ENCODE measurements at regions not wholly inside any gene's neighbourhood (a gene's known extent, or its start where the extent isn't known, plus 50 kb on each side); places are given as distances from the start of the nearest gene placed in this dataset.
"Not testable (repeated sequence)": the region's sequence is repeated elsewhere in the genome, so short reads cannot be mapped to it uniquely, and the experiment has no call there.

DNA sequence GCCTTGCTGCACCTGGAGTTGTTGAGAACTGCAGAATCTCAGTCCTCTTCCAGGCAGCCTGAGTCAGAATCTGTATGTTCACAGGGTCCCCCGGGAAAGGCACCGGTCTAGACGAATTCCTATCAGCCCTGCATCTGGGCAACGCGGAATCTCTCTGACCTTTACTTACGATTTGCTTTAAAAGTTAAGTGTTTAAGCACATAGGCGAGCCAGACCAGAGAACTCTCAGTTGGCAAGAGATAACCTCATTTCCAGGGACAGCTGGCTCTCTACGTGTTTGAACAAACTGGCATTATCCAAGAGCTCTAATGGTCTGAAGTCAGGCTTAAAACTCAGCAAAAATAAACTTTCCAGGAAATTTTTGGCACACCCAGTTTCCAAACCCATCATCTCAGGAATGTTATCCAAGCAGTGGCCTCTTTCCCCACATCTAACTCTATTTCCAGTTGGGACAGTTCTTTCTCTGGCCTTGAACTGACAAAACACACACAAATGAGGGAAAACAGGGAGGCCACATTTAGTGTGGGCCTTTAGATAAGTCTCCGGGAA lies 53.4 kb downstream of the HES1 start:
- DNase-seq (ENCODE audit: low read depth in 2 of 2), result no peak

DNA sequence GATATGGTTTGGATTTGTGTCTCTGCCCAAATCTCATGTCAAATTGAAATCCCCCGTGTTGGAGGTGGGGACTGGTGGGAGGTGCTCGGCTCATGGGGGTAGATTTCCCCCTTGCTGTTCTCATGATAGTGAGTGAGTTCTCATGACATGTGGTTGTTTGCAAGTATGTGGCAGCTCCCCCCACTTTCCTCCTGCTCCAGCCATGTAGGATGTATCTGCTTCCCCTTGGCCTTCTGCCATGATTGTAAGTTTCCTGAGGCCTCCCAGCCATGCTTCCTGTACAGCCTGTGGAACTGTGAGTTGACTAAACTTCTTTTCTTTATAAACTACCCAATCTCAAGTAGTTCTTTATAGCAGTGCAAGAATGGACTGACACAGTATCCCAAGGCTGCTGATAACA lies 55.9 kb downstream of the HES1 start:
- DNase-seq (ENCODE audit: low read depth in 2 of 2), result not testable (repeated sequence)

DNA sequence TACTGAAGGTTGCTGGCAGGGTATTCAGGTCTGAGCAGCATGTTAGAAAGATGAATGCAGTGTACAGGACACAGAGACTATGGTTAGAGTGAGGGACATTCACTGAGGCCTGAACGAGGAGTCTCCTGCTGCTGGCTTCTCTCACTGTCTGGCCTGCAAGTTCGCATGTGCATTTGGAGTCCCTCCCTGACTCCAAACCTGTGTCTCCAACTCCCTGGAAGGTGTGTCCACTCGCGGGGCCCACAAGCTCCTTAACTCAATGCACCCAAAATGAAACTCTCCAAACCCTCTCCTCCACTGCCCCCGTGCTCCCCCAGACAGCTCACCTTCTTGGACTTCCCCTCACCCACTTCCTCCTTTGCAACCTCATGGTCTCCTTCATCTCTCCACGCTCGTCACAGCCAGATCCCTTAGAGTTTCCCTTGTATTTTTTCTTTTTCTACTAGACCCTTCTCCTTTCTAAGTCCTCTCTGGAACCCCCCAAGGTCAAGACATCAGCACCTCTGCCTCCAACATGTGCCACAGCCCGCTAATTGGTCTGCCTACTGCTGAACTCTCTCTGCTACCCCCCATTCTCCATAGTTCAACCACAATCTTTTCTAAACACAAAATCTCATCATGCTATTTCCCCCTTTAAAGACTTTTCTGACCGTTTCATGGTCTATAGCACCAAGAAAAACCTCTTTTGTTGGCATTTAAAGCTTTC lies 58.3 kb downstream of the HES1 start:
- DNase-seq (ENCODE audit: low read depth in 2 of 2), result no peak

DNA sequence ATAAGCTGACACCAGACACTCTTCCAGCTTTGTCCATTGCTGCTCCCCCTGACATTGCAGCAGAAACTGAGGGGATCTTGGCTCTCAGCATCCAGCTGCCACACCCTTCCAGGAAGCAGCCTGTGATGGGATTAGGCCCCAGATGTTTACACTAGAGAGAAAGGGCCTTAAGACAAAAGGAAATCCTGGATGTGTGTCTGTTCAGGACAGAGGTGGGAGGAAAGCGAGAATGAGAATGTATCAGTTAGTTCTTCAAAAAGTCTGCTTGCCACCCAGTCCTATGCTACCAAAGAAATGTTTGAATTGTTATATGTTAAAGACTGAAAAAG lies 58.8 kb downstream of the HES1 start:
- DNase-seq (ENCODE audit: low read depth in 2 of 2), result no peak

DNA sequence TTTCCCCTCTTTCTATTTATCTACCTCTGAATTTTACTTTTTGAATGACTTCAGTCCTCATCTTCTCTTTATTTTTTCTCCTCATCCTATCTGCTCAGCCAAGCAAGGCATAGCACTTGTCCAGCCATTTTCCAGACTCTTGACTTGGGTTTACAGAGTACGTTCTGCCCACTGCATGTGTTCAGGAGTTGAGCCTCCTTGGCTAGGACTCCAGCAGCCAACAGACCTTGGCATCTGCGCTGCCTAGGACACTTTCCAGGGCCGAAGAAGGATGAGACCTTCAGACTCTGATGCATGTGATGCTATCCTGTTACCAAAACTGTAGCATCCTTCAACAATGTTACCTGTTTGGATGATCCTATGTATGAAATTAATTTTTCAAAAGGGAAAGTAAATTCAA lies 59.7 kb downstream of the HES1 start:
- no peak for DNase-seq (ENCODE audit: low read depth in 2 of 2)

GRCh38 chr3:194196876-194197275 lies 60.9 kb downstream of the HES1 start:
- no peak for DNase-seq (ENCODE audit: low read depth in 2 of 2)

- DNase-seq (ENCODE audit: low read depth in 2 of 2), result no peak
Measured at GRCh38 chr3:194197396-194197960, 61.5 kb downstream of the HES1 start.

DNA sequence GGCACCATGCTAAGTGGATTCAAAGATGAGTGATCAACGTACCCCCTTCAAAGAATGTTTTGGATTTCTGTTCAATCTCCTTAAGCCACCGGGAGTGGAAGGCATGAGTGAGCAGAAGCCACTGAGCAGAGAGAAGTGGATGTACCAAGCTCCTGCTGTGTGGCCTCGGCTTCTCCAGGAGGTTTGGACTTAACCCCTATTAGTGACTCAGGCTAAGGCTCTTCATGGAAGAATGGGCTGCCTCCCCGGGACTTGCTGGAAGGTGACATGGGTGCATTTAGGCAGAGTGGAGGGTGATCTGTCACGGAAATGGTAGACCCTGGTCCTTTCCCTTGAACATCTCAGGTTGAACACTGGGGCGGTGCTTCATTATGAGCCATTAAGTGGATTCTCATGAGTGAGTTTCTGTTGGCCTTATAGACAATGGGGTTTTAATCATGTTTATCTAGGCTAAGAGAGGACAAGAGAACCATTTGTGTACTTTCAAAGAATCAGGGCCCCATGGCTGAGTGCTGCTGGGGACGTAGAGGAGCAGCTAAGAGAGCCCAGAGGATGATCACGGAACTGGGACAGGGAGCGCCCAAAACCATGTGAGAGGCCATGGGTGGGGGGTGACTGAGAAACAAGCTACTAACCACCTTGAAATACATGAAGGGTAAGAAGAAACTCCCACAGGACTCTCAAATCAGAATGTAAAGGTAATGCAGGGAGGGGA lies 62.2 kb downstream of the HES1 start:
- DNase-seq (ENCODE audit: low read depth in 2 of 2), result no peak

DNA sequence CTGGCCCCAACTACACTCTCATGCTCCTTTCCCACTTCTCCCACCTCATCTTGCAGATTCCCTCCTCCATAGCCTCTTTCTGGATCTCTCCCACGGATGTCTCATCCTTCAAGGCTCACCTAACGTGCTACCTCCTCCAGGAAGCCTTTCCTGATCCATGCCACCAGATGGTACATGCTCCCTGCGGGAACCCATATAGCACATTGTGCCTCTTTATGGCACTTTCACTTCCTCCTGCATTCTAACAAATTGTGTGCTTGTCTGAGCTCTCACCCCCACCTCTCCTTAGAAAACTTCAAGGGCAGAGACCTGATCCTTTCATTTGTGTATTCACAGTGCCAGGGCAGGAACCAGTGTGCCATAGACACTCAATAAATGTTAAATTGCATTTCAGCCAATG lies 63.0 kb downstream of the HES1 start:
- DNase-seq (ENCODE audit: low read depth in 2 of 2), result no peak

GRCh38 chr3:194200422-194201081 lies 64.6 kb downstream of the HES1 start:
- DNase-seq (ENCODE audit: low read depth in 2 of 2), result no peak

DNA sequence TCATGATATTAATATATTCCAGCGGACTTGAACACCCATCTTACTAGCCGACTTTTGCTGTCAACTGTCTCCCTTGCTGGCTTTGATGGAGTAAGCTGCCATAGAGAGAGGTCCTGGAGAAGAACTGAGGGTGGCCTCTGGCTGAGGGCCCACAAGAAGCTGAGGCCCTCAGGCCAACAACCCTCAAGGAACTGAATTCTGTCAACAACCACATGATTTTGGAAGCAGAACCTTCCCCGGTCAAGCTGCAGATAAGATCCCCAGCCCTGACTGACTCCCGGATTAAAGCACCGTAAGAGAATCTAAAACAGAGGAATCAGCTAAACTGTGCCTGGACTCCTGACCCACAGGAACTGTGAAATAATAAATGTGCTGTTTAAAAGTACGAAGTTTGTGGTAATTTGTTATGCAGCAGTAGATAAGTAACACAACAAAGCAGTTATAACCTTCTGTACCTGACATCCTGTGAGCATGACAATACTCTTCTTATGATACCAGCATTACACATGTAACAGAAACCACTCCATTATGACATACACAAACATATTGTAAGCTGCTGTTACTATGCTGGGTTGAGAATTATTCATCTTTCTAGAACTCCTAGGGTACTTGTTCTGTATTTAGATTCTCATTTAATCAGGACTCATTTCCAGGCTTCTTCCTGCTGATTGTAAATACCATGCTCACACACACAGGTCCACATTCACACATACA lies 66.2 kb downstream of the HES1 start:
- no peak for DNase-seq (ENCODE audit: low read depth in 2 of 2)

- no peak for DNase-seq (ENCODE audit: low read depth in 2 of 2)
Measured at GRCh38 chr3:194203482-194204041, 67.6 kb downstream of the HES1 start.

GRCh38 chr3:194204042-194204987 lies 68.4 kb downstream of the HES1 start:
- DNase-seq (ENCODE audit: low read depth in 2 of 2), result no peak

- no peak for DNase-seq (ENCODE audit: low read depth in 2 of 2)
Measured at GRCh38 chr3:194205675-194206133, 69.8 kb downstream of the HES1 start.

- DNase-seq (ENCODE audit: low read depth in 2 of 2), result no peak
Measured at GRCh38 chr3:194206320-194206719, 70.4 kb downstream of the HES1 start.

DNA sequence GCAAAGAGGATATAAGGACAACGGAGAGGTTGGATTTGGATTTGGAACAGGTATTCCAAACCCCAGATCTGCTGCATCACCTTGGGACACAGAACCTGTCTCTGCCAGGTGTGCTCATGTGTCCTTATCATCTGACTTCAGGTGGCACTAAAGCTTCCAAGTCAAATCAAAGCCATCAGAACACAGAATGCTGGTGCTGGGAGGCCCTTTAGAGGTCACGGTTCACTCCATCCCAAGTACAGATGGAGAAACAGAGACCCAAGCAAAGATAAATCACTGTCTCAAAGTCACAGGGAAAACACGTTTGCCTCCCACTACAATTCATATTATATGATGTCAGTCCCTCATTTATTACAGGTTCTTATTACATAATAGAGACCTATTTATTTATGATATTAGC lies 72.8 kb downstream of the HES1 start:
- DNase-seq (ENCODE audit: low read depth in 2 of 2), result no peak

DNA sequence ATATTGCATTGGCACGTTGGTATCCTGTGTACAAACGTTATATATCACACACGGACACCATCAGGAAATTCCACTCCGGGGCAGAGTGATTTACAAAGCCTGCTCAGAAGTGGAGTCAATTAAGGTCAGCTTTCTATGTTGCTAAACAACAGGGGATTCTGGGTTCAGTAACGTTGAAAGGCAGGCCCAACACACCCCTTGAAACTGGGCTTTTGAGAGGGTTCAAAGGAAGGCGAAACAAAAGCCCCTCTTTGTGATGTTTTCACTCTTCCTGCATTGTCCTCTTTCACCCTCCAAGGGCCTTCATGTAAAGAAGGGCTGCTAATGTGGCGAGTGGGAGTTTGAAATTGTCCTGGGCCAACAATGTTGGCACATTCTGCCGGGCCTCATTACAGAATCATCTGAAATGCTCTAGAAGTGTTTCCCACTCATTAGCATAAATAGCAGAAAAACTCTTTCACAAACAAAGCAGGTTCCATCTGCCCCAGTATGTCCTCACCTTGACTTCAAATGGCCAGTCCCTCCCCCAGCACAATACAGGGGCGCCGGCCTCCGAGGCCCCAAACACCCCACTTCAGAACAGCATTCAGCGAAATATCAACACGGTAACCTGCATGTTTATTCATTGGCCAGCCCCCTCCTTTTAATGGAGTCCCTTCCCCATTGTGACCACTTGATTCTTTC lies 76.4 kb downstream of the HES1 start:
- no peak for DNase-seq (ENCODE audit: low read depth in 2 of 2)

DNA sequence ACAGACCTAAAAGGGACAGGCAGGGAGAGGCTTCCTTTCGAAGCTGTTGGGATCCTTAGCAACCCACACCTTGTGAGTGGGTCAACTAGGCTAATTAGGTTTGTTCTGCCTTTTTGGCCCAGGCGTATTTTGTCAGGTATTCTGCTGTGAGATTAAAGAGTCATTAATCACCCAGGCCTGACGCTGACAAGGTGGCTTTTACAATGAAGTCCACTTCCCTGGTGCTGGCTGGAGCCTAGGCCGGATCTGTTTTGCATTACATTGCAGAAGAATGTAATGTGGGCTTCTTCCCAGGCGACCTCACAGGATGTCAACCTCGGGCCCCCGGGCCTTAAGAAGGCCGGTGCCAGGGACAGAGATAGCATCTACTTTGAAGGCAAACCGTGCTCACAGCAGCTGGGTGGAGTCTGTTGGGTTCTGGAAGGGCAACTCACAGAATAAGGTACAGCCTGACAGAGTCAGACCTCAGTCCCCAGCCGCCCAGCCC lies 76.9 kb downstream of the HES1 start:
- DNase-seq (ENCODE audit: low read depth in 2 of 2), result no peak

DNA sequence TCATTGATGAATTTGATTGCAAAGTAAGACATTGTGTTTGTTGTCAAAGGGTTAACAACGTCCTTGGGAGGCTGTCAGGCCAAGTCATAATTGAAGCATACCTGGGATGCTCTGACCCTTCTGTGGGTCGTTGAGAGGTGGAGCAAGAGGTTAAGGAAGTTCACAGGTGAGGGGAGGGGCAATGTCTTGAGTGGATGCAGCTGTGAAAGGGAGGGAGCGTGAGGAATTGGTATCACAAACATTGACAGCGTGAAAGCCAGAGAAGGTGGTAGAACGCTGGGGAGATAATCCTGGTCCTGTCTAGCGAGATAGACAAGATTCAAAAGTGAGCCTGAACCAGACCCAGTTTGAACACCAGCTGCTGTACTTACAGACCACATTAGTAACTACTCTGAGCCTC lies 79.4 kb downstream of the HES1 start:
- no peak for DNase-seq (ENCODE audit: low read depth in 2 of 2)

Measured in stimulated activated CD4-positive, alpha-beta T cell treated with anti-CD3 and anti-CD28 coated beads, Interleukin-12 subunit alpha, Interleukin-12 subunit beta, amount 100 ng/mL, for 24 hours (primary cell).